ENCODE measurements at regions not wholly inside any gene's neighbourhood (a gene's known extent, or its start where the extent isn't known, plus 50 kb on each side); places are given as distances from the start of the nearest gene placed in this dataset.

DNA sequence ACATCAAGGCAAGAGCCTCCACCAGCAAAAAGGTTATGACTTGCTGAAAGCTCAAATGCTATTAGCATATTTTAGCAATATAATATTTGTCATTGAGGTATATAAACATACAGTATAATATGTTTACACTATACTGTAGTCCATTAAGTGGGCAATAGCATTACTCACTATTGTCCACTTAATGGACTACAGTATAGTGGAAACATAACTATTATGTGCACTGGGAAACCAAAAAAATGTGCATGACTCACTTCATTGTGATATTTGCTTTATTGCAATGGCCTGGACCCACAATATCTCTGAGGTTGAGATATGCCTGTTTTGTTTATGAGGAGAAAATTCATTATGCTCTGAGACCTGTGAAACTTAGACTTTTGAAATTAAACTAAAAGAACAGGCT, 300.0 kb downstream of the BARHL2 start:
- H3K4me3 ChIP-seq (ENCODE audit: low read depth, low read length), result no peak overlapping the region
- TF ChIP-seq, protein P1, sequence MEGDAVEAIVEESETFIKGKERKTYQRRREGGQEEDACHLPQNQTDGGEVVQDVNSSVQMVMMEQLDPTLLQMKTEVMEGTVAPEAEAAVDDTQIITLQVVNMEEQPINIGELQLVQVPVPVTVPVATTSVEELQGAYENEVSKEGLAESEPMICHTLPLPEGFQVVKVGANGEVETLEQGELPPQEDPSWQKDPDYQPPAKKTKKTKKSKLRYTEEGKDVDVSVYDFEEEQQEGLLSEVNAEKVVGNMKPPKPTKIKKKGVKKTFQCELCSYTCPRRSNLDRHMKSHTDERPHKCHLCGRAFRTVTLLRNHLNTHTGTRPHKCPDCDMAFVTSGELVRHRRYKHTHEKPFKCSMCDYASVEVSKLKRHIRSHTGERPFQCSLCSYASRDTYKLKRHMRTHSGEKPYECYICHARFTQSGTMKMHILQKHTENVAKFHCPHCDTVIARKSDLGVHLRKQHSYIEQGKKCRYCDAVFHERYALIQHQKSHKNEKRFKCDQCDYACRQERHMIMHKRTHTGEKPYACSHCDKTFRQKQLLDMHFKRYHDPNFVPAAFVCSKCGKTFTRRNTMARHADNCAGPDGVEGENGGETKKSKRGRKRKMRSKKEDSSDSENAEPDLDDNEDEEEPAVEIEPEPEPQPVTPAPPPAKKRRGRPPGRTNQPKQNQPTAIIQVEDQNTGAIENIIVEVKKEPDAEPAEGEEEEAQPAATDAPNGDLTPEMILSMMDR (IDR thresholded peaks at IDR 0.05; ENCODE audit: borderline replicate concordance, insufficient read depth, low read depth, low read length), result no peak

DNA sequence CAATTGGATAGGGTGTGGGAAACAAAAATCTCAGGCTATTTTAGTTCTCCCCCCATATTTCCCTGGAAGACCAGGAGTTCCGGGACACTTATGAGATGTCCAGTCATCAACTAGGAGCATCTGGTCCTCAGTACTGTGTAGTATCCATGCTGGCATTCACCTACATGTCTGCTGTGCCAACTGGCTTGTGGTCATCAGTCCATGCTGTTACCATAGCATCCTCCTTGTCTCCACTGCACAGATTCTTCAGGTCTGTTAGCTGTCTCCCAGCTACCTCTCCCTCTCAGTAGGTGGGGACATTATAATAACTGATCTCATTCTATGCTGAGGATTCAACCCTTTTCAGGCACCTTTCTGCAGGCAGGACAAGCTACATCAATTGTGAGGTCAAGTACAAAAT, 302.9 kb downstream of the BARHL2 start:
- TF ChIP-seq, protein P1 (IDR thresholded peaks at IDR 0.05; ENCODE audit: borderline replicate concordance, insufficient read depth, low read depth, low read length), result no peak
- no peak overlapping the region for H3K4me3 ChIP-seq (ENCODE audit: low read depth, low read length)

DNA sequence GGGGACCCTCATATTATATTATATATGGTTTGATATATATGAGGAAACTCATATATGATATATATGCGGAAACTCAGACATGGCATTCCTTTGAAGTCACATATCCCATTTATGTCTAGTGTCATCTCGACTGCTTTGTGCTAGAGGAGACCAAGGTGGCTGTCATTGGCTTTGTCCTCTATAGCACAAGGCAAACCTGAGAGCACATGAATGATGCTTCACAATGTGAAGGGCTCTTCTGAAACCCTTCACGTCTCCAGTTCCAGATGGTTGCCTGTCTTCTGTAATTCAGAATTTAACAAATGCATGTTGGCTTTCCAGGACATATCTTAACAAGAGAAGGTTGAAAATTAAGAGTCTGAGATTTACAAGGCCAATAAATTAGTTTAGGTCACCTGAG, 303.6 kb downstream of the BARHL2 start:
- no peak overlapping the region for H3K4me3 ChIP-seq (ENCODE audit: low read depth, low read length)
- TF ChIP-seq, protein P1 (IDR thresholded peaks at IDR 0.05; ENCODE audit: borderline replicate concordance, insufficient read depth, low read depth, low read length), result no peak

DNA sequence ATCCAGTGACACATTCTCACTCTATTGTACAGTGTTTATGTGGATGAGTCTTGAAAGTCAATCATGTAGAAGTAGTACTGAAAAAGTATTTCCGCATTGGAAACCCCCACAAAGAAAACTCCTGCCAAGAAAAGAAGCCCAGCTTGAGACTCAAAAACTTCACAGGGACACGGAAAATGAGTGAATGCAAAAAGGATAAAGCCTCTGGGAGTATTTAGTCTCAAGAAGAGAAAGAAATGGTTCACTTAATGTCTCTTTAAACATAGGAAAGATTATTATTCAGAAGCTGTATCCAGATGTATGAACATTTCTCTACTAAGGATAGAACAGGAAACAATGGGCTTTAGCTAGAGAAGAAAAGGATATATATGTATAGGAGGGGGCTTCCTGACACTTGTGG, 304.5 kb downstream of the BARHL2 start:
- TF ChIP-seq, protein P1 (IDR thresholded peaks at IDR 0.05; ENCODE audit: borderline replicate concordance, insufficient read depth, low read depth, low read length), result no peak
- H3K4me3 ChIP-seq (ENCODE audit: low read depth, low read length), result no peak overlapping the region

DNA sequence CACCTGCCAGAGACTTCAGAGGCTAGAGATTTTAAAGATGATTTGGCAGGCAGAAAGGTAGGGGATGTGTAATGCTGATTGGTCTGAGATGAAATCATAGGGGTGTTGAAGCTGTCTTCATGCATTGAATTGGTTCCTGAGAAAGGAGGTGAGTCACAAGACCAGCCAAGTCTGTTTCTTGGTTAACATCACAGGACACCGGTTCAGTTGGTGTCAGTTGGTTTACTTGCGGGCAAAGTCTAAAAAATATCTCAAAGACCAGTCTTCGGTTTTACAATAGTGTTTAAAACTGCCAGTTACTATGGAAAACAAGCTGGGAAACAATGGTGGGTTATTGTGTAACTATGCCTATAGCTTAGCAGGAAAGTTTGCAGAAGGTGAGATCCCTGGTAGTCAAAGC, 305.9 kb downstream of the BARHL2 start:
- TF ChIP-seq, protein P1 (IDR thresholded peaks at IDR 0.05; ENCODE audit: borderline replicate concordance, insufficient read depth, low read depth, low read length), result no peak
- H3K4me3 ChIP-seq (ENCODE audit: low read depth, low read length), result no peak overlapping the region

DNA sequence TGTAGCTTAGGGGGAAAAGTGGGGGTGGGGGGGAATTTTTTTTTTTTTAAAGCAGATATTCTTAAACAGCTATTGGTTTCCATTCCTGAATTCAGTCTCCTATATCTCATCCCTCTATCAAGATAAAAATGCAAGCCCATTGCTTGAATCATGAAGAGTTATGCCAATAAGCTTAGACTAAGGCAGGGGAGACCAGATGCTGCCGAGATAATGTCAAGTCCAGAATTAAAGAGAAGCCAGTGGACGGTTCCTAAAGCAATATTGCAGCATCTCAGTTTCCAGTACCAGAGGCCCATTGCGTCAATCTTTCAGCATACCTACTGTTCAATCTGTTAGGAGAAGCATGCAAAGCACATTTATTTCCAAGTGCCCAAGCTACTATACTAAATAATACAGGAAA, 309.4 kb downstream of the BARHL2 start:
- TF ChIP-seq, protein P1 (IDR thresholded peaks at IDR 0.05; ENCODE audit: borderline replicate concordance, insufficient read depth, low read depth, low read length), result no peak
- H3K4me3 ChIP-seq (ENCODE audit: low read depth, low read length), result no peak overlapping the region

DNA sequence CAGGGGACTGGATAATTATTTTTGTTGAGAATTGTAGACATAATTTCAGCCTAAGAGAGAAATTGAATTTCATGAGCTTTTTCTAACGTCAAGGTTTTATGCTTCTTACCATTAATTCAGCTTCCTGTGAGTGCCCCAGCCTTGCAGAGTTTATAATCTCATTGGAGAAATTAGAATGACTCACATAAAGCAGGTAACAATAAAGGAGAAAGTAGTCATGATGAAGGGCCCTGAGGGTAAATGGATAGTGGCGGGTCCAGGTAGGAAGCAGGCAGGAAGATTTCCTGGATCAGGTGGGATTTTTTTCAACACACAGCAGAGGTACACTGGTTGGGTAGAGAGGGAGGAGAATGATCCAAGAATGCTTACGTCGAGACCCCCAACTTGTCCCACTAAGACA, 311.4 kb downstream of the BARHL2 start:
- TF ChIP-seq, protein P1 (IDR thresholded peaks at IDR 0.05; ENCODE audit: borderline replicate concordance, insufficient read depth, low read depth, low read length), result no peak
- no peak overlapping the region for H3K4me3 ChIP-seq (ENCODE audit: low read depth, low read length)
